ENCODE measurements at regions not wholly inside any gene's neighbourhood (a gene's known extent, or its start where the extent isn't known, plus 50 kb on each side); places are given as distances from the start of the nearest gene placed in this dataset.

DNA sequence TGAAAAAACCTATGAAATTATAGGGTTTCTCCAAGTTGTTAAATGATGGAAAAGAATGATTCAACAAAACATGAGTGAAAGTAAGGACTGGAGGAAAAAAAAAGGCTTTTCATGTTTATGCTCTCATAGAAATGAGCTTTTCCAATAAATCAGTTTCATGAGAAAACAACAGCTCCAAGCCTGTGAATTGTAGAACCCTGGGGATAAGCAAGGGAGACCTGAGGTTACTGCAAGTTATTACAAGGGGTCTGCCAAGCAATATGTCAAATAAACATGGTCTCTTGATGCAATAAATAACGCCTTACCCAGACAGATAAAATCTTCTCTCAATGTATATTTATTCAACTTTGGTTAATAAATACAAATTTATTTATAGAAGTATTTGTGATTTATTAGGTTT is 577.9 kb upstream of the GCFC2 start:
- 28 to 83% methylated on average over 1 of the region's 1 CpG for WGBS, 2 donors
- no peak overlapping the region for H3K27ac ChIP-seq
- no peaks in the 10 kb centered on the region for H3K27me3 ChIP-seq
- no peaks in the 10 kb centered on the region for H3K36me3 ChIP-seq (ENCODE audit: low read depth, missing control alignments)
- intact Hi-C loops (cut with DNase I; ENCODE audit: low total_unique reads), result no loop called here
- no peak for TF ChIP-seq POLR2A (IDR thresholded peaks at IDR 0.05)
- TF ChIP-seq, protein P1, sequence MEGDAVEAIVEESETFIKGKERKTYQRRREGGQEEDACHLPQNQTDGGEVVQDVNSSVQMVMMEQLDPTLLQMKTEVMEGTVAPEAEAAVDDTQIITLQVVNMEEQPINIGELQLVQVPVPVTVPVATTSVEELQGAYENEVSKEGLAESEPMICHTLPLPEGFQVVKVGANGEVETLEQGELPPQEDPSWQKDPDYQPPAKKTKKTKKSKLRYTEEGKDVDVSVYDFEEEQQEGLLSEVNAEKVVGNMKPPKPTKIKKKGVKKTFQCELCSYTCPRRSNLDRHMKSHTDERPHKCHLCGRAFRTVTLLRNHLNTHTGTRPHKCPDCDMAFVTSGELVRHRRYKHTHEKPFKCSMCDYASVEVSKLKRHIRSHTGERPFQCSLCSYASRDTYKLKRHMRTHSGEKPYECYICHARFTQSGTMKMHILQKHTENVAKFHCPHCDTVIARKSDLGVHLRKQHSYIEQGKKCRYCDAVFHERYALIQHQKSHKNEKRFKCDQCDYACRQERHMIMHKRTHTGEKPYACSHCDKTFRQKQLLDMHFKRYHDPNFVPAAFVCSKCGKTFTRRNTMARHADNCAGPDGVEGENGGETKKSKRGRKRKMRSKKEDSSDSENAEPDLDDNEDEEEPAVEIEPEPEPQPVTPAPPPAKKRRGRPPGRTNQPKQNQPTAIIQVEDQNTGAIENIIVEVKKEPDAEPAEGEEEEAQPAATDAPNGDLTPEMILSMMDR (IDR thresholded peaks at IDR 0.05), result no peak
- no peak overlapping the region for H3K4me3 ChIP-seq
- H3K4me1 ChIP-seq, result no peaks in the 10 kb centered on the region
- DNase-seq, result no peak
- no peaks in the 10 kb centered on the region for H3K9me3 ChIP-seq

DNA sequence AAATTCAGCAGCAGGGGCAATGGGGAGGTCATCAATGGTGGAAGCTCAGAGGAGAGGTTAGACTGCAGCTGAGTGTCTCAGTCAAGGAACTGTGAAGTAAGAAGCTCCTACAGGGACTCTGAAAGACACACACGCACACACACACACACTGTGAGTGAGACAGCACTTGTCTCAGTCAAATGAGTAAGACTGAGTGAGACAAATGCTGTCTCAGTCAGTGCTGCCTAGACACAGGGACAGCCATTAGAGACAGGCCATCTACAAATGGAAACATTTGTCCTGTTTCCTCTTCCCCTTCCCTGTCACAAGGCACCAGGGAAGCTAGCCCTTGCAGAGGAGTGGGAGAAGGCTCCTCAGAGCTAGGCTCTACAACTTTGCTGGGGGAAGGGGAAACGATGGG is 577.4 kb upstream of the GCFC2 start:
- no peaks in the 10 kb centered on the region for H3K36me3 ChIP-seq (ENCODE audit: low read depth, missing control alignments)
- no peak overlapping the region for H3K4me3 ChIP-seq
- 74 to 89% methylated on average over 2 of the region's 2 CpGs for WGBS, 2 donors
- no peaks in the 10 kb centered on the region for H3K27me3 ChIP-seq
- no peaks in the 10 kb centered on the region for H3K9me3 ChIP-seq
- H3K27ac ChIP-seq, result no peak overlapping the region
- DNase-seq, result no peak
- no peaks in the 10 kb centered on the region for H3K4me1 ChIP-seq
- intact Hi-C loops (cut with DNase I; ENCODE audit: low total_unique reads), result no loop called here
- no peak for TF ChIP-seq POLR2A (IDR thresholded peaks at IDR 0.05)
- TF ChIP-seq, protein P1 (IDR thresholded peaks at IDR 0.05), result no peak

DNA sequence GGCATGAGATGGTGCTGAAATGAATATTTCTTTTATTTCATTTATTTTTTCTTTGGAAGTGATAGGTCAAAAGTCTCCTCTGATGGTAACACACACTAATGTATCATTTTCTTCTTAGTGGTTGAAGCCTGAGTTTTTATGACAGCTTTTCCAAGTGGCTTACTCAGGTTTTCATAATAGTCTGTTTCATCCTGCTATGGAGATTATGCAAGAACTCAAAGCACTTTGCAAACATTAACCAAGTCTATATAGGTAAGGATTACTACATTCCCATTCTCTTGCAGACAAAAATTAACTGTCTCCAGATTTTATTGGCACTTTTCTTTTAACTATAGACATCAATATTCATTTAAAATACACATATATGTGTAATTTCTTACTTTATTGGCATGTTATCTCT is 572.6 kb upstream of the GCFC2 start:
- Histone ChIP-seq H3K27ac (no peak overlapping the region), H3K36me3 (ENCODE audit: low read depth, missing control alignments) (no peaks in the 10 kb centered on the region), H3K4me1 (no peaks in the 10 kb centered on the region), H3K9me3 (no peaks in the 10 kb centered on the region), H3K27me3 (no peaks in the 10 kb centered on the region), H3K4me3 (no peak overlapping the region)
- DNase-seq, result no peak
- intact Hi-C loops (cut with DNase I; ENCODE audit: low total_unique reads), result no loop called here
- TF ChIP-seq, protein P1 (IDR thresholded peaks at IDR 0.05), result no peak
- TF ChIP-seq POLR2A (IDR thresholded peaks at IDR 0.05), result no peak

DNA sequence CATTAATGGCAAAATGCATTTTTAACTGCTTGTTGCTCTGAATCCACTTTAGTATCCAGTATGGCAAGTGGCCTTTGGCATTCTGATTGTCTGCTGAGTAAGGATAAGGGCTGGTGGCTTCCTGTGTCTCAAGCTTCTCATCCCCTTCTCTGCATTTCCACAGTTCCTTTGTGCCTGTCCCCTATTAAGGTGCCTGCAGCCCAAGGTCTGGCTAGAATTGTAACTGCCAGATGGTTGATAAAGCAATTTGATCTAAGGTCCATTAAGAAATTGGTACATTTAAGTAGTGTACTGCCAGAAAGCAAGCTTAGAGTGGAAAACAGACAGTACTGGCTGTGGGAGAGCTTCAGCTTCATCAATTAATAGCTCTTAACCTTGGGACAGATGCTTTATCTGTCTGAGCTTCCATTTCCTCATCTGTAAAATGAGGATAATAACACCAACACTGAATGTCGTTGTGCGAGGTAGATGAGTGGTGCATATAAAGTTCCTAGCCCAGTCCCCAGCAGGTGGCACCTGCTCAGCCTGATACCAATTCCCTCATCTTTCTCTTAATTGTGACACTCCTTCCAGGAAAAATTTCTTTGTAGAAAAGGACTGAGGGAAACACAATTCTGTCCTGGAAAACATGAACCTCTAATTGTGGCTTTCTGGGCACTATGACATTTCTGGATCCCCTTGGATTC is 570.6 kb upstream of the GCFC2 start:
- WGBS, 2 donors, result 73 to 76% methylated on average over 2 of the region's 2 CpGs
- no peaks in the 10 kb centered on the region for H3K36me3 ChIP-seq (ENCODE audit: low read depth, missing control alignments)
- DNase-seq, result no peak
- TF ChIP-seq, protein P1 (IDR thresholded peaks at IDR 0.05), result no peak
- TF ChIP-seq POLR2A (IDR thresholded peaks at IDR 0.05), result no peak
- H3K27ac ChIP-seq, result no peak overlapping the region
- intact Hi-C loops (cut with DNase I; ENCODE audit: low total_unique reads), result no loop called here
- H3K4me3 ChIP-seq, result no peak overlapping the region
- no peaks in the 10 kb centered on the region for H3K4me1 ChIP-seq
- H3K9me3 ChIP-seq, result no peaks in the 10 kb centered on the region
- H3K27me3 ChIP-seq, result no peaks in the 10 kb centered on the region

DNA sequence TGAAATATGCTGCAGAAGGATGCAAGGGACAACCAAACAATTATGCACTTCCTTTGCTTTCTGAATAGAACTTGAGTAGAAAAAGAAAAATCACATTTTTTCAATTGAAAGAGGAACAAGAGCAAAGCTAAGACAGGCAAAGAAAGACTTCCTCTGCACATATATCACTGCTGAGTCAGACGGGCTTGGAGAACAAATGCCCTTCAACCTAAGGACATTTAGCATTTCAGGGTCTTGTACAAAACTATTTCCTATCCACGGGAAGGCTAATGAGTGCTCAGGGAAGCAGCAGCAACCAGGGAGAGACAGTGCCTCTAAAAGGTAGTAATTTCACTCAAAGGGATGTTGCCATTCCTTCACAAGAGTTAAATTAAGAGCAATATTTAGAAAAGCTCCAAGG is 570.0 kb upstream of the GCFC2 start:
- Histone ChIP-seq H3K27ac (no peak overlapping the region), H3K4me3 (no peak overlapping the region), H3K9me3 (no peaks in the 10 kb centered on the region), H3K27me3 (no peaks in the 10 kb centered on the region), H3K36me3 (ENCODE audit: low read depth, missing control alignments) (no peaks in the 10 kb centered on the region), H3K4me1 (no peaks in the 10 kb centered on the region)
- TF ChIP-seq, protein P1 (IDR thresholded peaks at IDR 0.05), result no peak
- 26 to 33% methylated on average over 2 of the region's 2 CpGs for WGBS, 2 donors
- DNase-seq, result no peak
- intact Hi-C loops (cut with DNase I; ENCODE audit: low total_unique reads), result no loop called here
